Thyroid gland (tissue), 4 donors: ENCODE measurements at regions not wholly inside any gene's neighbourhood (a gene's known extent, or its start where the extent isn't known, plus 50 kb on each side); places are given as distances from the start of the nearest gene placed in this dataset.

Experiments used
- CTCF ChIP-seq, 6 experiments: fragments of 200-600 bp in 3 of 6; fragments of 450-650 bp in 3 of 6; sonication (generic) in 3 of 6; IDR thresholded peaks; one replicate each; pipeline ENCODE4 v1.5.1; 2016 to 2019; ENCODE audit warnings: antibody characterized with exemption in 6 of 6, mild to moderate bottlenecking in 2 of 6, inconsistent platforms in 1 of 6, moderate library complexity in 1 of 6
- POLR2A ChIP-seq, 2 donors: fragments of 450-650 bp; IDR thresholded peaks; one replicate each; pipeline ENCODE4 v1.6.1; 2017; ENCODE audit warnings: antibody characterized with exemption in 2 of 2, mild to moderate bottlenecking in 2 of 2, moderate library complexity in 1 of 2

- TF ChIP-seq CTCF (IDR thresholded peaks at IDR 0.05) (no peak), POLR2A (IDR thresholded peaks at IDR 0.05) (no peak)
Measured at GRCh38 chr2:117406443-117406842, 408.0 kb upstream of the DDX18 start.
